ENCODE measurements at regions not wholly inside any gene's neighbourhood (a gene's known extent, or its start where the extent isn't known, plus 50 kb on each side); places are given as distances from the start of the nearest gene placed in this dataset.

DNA sequence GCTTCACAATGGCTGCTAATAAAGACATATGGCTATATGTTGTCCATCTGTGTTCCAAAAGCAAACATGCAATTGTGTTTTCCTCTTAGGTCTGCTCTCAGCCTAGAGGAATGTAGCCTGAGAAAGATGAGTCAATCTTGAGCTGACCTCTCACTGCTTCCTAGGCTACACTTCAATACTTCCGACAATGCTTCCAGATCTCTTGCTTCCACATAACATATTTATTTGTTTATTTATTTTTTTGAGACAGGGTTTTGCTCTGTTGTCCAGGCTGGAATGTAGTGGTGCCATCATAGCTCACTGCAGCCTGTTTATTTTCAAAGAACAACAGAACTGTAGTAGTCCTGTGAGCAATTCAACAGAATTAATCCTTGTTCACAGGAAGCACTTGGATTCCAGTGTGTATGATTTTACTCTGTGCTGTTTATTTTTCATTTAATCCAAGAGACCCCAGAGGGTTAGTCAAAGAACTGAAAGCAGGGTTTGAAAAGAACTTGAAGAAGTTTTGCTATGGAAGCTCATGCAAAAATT is 437.9 kb downstream of the TXNL1 start:
- Histone ChIP-seq H2AFZ (ENCODE audit: low read depth, low read length, severe bottlenecking) (no peak overlapping the region), H3K9me3 (ENCODE audit: insufficient read depth, low read length) (peaks cover 4% of the 10 kb centered on the region; the same call in 1 of the 2 replicates), H3K9ac (ENCODE audit: low read length) (no peak overlapping the region), H4K20me1 (ENCODE audit: low read depth, low read length) (no peaks in the 10 kb centered on the region), H3K36me3 (ENCODE audit: low read length) (no peaks in the 10 kb centered on the region), H3K79me2 (ENCODE audit: insufficient read depth, low read length) (no peaks in the 10 kb centered on the region), H3K4me2 (ENCODE audit: low read depth, low read length, poor library complexity, severe bottlenecking) (no peak overlapping the region), H3F3A (ENCODE audit: insufficient read depth) (no peaks in the 10 kb centered on the region), H3K9me2 (replicated peaks; ENCODE audit: insufficient read depth, low read length) (no peaks in the 10 kb centered on the region), H3K27ac (ENCODE audit: low read depth, low read length) (no peak overlapping the region), H3K27me3 (ENCODE audit: low read length) (peaks cover 2% of the 10 kb centered on the region; the same call in 1 of the 2 replicates), H3K4me3 (ENCODE audit: insufficient read depth, low read length, poor library complexity, severe bottlenecking) (no peak overlapping the region)
- TF ChIP-seq EZH2phosphoT487 (conservative IDR thresholded peaks at IDR 0.05; ENCODE audit: low read length): no peak
- TF ChIP-seq, protein P1, sequence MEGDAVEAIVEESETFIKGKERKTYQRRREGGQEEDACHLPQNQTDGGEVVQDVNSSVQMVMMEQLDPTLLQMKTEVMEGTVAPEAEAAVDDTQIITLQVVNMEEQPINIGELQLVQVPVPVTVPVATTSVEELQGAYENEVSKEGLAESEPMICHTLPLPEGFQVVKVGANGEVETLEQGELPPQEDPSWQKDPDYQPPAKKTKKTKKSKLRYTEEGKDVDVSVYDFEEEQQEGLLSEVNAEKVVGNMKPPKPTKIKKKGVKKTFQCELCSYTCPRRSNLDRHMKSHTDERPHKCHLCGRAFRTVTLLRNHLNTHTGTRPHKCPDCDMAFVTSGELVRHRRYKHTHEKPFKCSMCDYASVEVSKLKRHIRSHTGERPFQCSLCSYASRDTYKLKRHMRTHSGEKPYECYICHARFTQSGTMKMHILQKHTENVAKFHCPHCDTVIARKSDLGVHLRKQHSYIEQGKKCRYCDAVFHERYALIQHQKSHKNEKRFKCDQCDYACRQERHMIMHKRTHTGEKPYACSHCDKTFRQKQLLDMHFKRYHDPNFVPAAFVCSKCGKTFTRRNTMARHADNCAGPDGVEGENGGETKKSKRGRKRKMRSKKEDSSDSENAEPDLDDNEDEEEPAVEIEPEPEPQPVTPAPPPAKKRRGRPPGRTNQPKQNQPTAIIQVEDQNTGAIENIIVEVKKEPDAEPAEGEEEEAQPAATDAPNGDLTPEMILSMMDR (IDR thresholded peaks at IDR 0.05; ENCODE audit: insufficient read depth, low read length, poor library complexity, severe bottlenecking): no peak

DNA sequence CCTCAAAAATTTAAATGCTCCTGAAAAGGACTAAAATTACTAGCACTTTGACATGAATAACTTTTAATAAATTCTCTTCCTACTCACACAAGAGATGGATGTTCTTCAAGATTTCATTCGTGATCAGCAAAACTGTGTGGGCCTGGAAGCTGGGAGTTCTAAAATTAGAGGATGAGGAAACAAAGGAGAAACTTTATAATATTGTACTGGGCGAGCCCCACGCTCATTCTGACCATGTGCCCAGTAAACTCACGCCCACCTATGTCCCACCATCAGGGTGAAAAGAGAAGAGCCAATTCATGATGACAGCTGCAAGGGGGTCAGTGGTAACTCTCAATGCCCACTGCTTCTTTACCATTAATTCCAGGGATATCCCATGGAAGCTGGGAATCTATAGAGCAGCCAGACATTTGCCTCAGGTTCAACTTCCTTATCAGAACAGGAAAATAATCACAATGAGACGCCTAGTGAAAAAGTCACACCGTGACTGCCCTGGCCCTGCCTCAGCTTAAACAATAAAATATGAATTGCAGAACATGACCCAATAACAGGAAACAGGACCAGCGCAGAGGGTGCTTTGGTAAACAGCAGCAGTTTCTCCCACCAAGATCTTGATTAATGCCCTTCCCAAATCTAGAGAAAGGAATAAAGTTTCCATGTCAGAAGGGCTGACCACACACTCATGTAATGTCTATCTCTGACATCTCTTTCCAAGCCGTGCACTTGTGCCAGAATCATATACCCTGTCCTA is 438.6 kb downstream of the TXNL1 start:
- Histone ChIP-seq H3K27ac (ENCODE audit: low read depth, low read length) (no peak overlapping the region), H4K20me1 (ENCODE audit: low read depth, low read length) (no peaks in the 10 kb centered on the region), H3K9me3 (ENCODE audit: insufficient read depth, low read length) (peaks cover 4% of the 10 kb centered on the region; the same call in 1 of the 2 replicates), H3K36me3 (ENCODE audit: low read length) (no peaks in the 10 kb centered on the region), H3K9me2 (replicated peaks; ENCODE audit: insufficient read depth, low read length) (no peaks in the 10 kb centered on the region), H3K27me3 (ENCODE audit: low read length) (peaks cover 2% of the 10 kb centered on the region; the same call in 1 of the 2 replicates), H3K79me2 (ENCODE audit: insufficient read depth, low read length) (no peaks in the 10 kb centered on the region), H3K4me2 (ENCODE audit: low read depth, low read length, poor library complexity, severe bottlenecking) (no peak overlapping the region), H3F3A (ENCODE audit: insufficient read depth) (no peaks in the 10 kb centered on the region), H3K4me3 (ENCODE audit: insufficient read depth, low read length, poor library complexity, severe bottlenecking) (no peak overlapping the region), H2AFZ (ENCODE audit: low read depth, low read length, severe bottlenecking) (no peak overlapping the region), H3K9ac (ENCODE audit: low read length) (no peak overlapping the region)
- TF ChIP-seq, protein P1 (IDR thresholded peaks at IDR 0.05; ENCODE audit: insufficient read depth, low read length, poor library complexity, severe bottlenecking): no peak
- TF ChIP-seq EZH2phosphoT487 (conservative IDR thresholded peaks at IDR 0.05; ENCODE audit: low read length): no peak

DNA sequence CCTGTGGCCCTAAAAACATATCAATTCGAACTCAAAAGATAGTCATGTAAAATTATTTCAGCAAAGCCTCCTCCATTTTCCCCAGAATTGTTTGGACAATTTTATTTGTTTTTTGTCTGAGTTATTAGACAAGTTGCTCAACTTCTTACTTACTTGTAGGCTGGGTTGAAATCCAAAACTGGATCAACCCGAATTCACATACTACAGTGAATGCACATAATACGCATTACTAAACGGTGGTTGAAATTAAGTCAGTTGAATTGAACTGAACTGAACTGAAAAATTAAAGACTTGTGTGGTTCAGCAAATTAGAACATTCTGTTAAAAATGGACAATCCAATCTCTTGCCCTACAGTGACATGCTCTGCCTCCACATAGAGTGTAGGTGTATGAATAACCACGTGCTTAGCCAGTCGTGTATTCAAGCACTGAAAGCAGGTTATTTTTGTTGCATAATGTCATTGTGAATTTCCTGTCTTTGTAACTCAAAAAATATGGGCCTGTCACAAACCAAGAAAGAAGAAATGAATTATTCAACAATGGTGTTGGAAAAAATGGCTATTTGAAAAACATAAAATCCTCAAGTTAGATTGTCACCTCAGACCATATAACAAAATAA is 441.0 kb downstream of the TXNL1 start:
- Histone ChIP-seq H3K4me2 (ENCODE audit: low read depth, low read length, poor library complexity, severe bottlenecking) (no peak overlapping the region), H3K27me3 (ENCODE audit: low read length) (no peaks in the 10 kb centered on the region), H4K20me1 (ENCODE audit: low read depth, low read length) (no peaks in the 10 kb centered on the region), H3K9ac (ENCODE audit: low read length) (no peak overlapping the region), H3K36me3 (ENCODE audit: low read length) (no peaks in the 10 kb centered on the region), H3F3A (ENCODE audit: insufficient read depth) (no peaks in the 10 kb centered on the region), H3K4me3 (ENCODE audit: insufficient read depth, low read length, poor library complexity, severe bottlenecking) (no peak overlapping the region), H2AFZ (ENCODE audit: low read depth, low read length, severe bottlenecking) (no peak overlapping the region), H3K9me2 (replicated peaks; ENCODE audit: insufficient read depth, low read length) (no peaks in the 10 kb centered on the region), H3K27ac (ENCODE audit: low read depth, low read length) (no peak overlapping the region), H3K9me3 (ENCODE audit: insufficient read depth, low read length) (no peaks in the 10 kb centered on the region), H3K79me2 (ENCODE audit: insufficient read depth, low read length) (no peaks in the 10 kb centered on the region)
- TF ChIP-seq, protein P1 (IDR thresholded peaks at IDR 0.05; ENCODE audit: insufficient read depth, low read length, poor library complexity, severe bottlenecking): no peak
- no peak for TF ChIP-seq EZH2phosphoT487 (conservative IDR thresholded peaks at IDR 0.05; ENCODE audit: low read length)

Data from SU-DHL-6 (cell line).